IMR-90 (cell line): ENCODE measurements at regions not wholly inside any gene's neighbourhood (a gene's known extent, or its start where the extent isn't known, plus 50 kb on each side); places are given as distances from the start of the nearest gene placed in this dataset.

Experiments
- BHLHE40 ChIP-seq: fragments of 150-350 bp; IDR thresholded peaks from 2 replicates; pipeline ENCODE4 v1.6.1; 2016; ENCODE audit warnings: mild to moderate bottlenecking, low read depth, low read length
- FOS ChIP-seq: fragments of 150-350 bp; IDR thresholded peaks from 2 replicates; pipeline ENCODE4 v1.6.1; 2016; ENCODE audit warnings: low read depth, low read length
- POLR2A ChIP-seq: IDR thresholded peaks from 2 replicates; pipeline ENCODE4 v1.6.1; 2012; ENCODE audit warnings: mild to moderate bottlenecking, low read depth, low read length
- RAD21 ChIP-seq: IDR thresholded peaks from 2 replicates; pipeline ENCODE4 v1.6.1; 2012; ENCODE audit warnings: low read length, improper control_type of control experiment
- RFX5 ChIP-seq: IDR thresholded peaks from 2 replicates; pipeline ENCODE4 v1.8.0; 2012; ENCODE audit warnings: low read depth, mild to moderate bottlenecking, low read length, moderate library complexity
- TF ChIP-seq, protein P1 (sequence below): conservative IDR thresholded peaks from 2 replicates; pipeline ENCODE4 v1.5.1; 2012; ENCODE audit warnings: mild to moderate bottlenecking, low read depth, low read length, improper control_type of control experiment

DNA sequence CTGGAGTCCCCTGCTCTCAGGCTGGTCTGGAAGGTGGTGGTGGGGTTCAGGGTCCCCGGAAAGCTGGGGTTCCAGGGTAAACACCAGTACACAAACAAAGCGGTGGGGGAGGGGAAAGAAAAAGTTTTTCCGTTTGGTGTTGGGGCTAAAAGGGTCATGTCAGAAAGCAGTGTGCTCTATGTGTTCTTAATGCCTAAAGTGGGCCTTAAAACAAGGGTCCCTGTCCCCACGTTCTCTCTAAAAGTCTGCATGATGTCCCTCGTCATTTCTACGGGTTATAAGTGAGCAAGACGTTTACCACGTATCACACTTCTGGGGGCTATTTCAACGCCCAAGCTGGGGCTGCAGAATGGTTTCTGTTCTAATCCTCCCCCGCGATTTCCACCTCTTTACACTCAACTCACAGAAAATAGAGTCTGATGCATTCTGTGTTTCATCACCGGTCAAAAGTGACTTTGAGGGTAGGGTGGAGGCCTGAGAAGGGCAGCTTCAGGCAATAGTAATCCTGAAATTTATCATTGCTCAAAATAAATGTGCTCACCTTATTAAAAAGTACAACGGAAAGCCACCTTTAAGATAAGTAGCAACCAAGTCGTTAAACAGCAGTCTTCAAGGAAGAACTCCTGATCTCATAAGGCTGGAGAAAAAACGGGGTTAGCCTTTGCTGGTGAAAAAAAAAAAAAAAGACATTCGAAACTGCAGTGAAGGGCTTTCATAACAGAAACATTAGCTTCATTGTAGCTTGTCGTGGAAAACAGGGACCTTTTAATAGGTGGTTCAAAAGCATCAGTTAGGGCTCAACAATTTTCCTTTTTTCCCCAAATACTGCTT, 63.9 kb upstream of the PTGR2 start:
- TF ChIP-seq, protein P1, sequence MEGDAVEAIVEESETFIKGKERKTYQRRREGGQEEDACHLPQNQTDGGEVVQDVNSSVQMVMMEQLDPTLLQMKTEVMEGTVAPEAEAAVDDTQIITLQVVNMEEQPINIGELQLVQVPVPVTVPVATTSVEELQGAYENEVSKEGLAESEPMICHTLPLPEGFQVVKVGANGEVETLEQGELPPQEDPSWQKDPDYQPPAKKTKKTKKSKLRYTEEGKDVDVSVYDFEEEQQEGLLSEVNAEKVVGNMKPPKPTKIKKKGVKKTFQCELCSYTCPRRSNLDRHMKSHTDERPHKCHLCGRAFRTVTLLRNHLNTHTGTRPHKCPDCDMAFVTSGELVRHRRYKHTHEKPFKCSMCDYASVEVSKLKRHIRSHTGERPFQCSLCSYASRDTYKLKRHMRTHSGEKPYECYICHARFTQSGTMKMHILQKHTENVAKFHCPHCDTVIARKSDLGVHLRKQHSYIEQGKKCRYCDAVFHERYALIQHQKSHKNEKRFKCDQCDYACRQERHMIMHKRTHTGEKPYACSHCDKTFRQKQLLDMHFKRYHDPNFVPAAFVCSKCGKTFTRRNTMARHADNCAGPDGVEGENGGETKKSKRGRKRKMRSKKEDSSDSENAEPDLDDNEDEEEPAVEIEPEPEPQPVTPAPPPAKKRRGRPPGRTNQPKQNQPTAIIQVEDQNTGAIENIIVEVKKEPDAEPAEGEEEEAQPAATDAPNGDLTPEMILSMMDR = no peak
- no peak for TF ChIP-seq POLR2A
- no peak for TF ChIP-seq RAD21
- TF ChIP-seq FOS = no peak
- TF ChIP-seq BHLHE40 = no peak
- TF ChIP-seq RFX5 = no peak
